ENCODE measurements at regions not wholly inside any gene's neighbourhood (a gene's known extent, or its start where the extent isn't known, plus 50 kb on each side); places are given as distances from the start of the nearest gene placed in this dataset.

GRCh38 chr7:25303281-25304181 is 75.2 kb upstream of the NPVF start:
- TF ChIP-seq CTCF (IDR thresholded peaks at IDR 0.05) (no peak), POLR2A (IDR thresholded peaks at IDR 0.05) (no peak)
